T-cell (primary cell): ENCODE measurements at regions not wholly inside any gene's neighbourhood (a gene's known extent, or its start where the extent isn't known, plus 50 kb on each side); places are given as distances from the start of the nearest gene placed in this dataset.

ENCODE experiments used
- ATAC-seq, 4 experiments: fragments of 200-7000 bp in 3 of 4; fragments of 150-1000 bp in 1 of 4; cut with Tn5 transposase; replicated peaks in 1 of 4; 1 replicate in 3 of 4; 2 replicates in 1 of 4; pipeline ENCODE4 v1.10.0; 2021; ENCODE audit warnings: moderate library complexity in 3 of 4, mild to moderate bottlenecking in 2 of 4, moderate number of reproducible peaks in 1 of 4
- CTCF ChIA-PET, 2 donors: fragments of 300-600 bp; sonication (Branson Sonifier 250); formaldehyde crosslinking; loops; one replicate each; lab custom pipeline; 2022; ENCODE audit warnings: antibody characterized with exemption in 2 of 2; lab: Charles Lee
- POLR2A ChIA-PET, 2 donors: fragments of 300-600 bp; sonication (Branson Sonifier 250); formaldehyde crosslinking; loops; one replicate each; lab custom pipeline; 2022; ENCODE audit warnings: antibody characterized with exemption in 2 of 2; lab: Charles Lee
- DNase-seq, 35 experiments: peaks; one replicate each; pipeline versions ENCODE4 v3.0.0 to v3.0.0-alpha.2; 2013 to 2023
- H3K27ac ChIP-seq: one replicate; pipeline ENCODE4 v1.5.1; 2013; ENCODE audit warnings: low read length
- H3K27me3 ChIP-seq, 2 experiments: replicated peaks in 1 of 2; 1 replicate in 1 of 2; 2 replicates in 1 of 2; pipeline versions ENCODE4 v1.6.1 to v1.7.0; 2013; ENCODE audit warnings: low read length in 1 of 2, mixed read lengths in 1 of 2; ENCODE audit not compliant: control insufficient read depth in 2 of 2, insufficient read depth in 2 of 2; ENCODE audit errors: extremely low read depth in 1 of 2
- H3K36me3 ChIP-seq, 2 donors: 1 replicate in 1 of 2; 2 replicates in 1 of 2; pipeline versions ENCODE4 v1.6.1 to v1.7.0; 2013; ENCODE audit warnings: low read length in 1 of 2; ENCODE audit not compliant: control insufficient read depth in 2 of 2, insufficient read depth in 1 of 2; ENCODE audit errors: extremely low read depth in 1 of 2
- H3K4me1 ChIP-seq, 2 experiments: 1 replicate in 1 of 2; 2 replicates in 1 of 2; pipeline versions ENCODE4 v1.6.1 to v1.7.0; 2013; ENCODE audit warnings: low read length in 2 of 2, mixed read lengths in 1 of 2; ENCODE audit not compliant: insufficient read depth in 2 of 2, control insufficient read depth in 1 of 2; ENCODE audit errors: extremely low read depth in 1 of 2
- H3K4me3 ChIP-seq, 2 donors: 1 replicate in 1 of 2; 2 replicates in 1 of 2; pipeline versions ENCODE4 v1.5.1 to v1.7.0; 2013; ENCODE audit warnings: mild to moderate bottlenecking in 2 of 2, low read length in 1 of 2, moderate library complexity in 1 of 2; ENCODE audit not compliant: control insufficient read depth in 1 of 2; ENCODE audit errors: extremely low read depth in 1 of 2
- H3K9me3 ChIP-seq: 2 replicates; pipeline ENCODE4 v1.7.0; 2013
- H3K27ac Mint-ChIP-seq, 2 donors: one replicate each; pipeline ENCODE4 v1.8.0; 2020 to 2021; ENCODE audit warnings: mild to moderate bottlenecking in 2 of 2, mixed read lengths in 2 of 2
- H3K27me3 Mint-ChIP-seq, 2 donors: one replicate each; pipeline ENCODE4 v1.8.0; 2021 to 2022; ENCODE audit warnings: mixed read lengths in 2 of 2
- H3K36me3 Mint-ChIP-seq: one replicate; pipeline ENCODE4 v1.8.0; 2021; ENCODE audit warnings: mixed read lengths
- H3K4me1 Mint-ChIP-seq, 3 donors: one replicate each; pipeline ENCODE4 v1.8.0; 2020 to 2022; ENCODE audit warnings: mixed read lengths in 3 of 3, mild to moderate bottlenecking in 1 of 3
- H3K4me3 Mint-ChIP-seq, 3 donors: one replicate each; pipeline ENCODE4 v1.8.0; 2020 to 2022; ENCODE audit warnings: mild to moderate bottlenecking in 3 of 3, mixed read lengths in 3 of 3, moderate library complexity in 3 of 3
- H3K9me3 Mint-ChIP-seq, 3 donors: one replicate each; pipeline ENCODE4 v1.8.0; 2020 to 2022; ENCODE audit warnings: mixed read lengths in 3 of 3
- WGBS: methylation state at CpG from one replicate; pipeline ENCODE4 v1.1.5; 2013; ENCODE audit warnings: missing lambda C conversion rate; ENCODE audit not compliant: insufficient coverage; 5-methylcytosine and 5-hydroxymethylcytosine counted together

DNA sequence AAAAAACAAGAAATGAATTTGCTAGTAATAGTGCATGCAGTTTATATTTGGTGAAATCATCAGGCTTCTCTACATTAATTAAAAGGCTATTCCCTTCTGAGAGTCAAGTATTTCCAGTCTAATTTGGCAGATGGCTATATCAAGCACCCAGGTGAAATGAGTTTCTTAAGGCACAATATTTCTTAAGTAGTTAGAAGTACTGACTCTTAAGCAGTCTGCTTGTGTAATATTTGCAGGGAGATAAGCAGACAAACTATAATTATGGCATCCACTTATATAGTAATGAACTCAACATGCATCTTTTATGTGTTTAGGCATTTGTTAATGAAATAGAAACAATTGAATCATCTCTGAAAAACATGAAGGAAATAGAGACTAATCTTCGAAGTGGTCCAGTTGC, 189.2 kb downstream of the UTRN start:
- H3K4me3 Mint-ChIP-seq, result no peak overlapping the region
- ATAC-seq (no peak), DNase-seq (no peak)
- H3K27ac ChIP-seq, result no peak overlapping the region
- no peaks in the 10 kb centered on the region for H3K27me3 ChIP-seq
- CTCF ChIA-PET, result interaction anchor here in 1 of 2 donors (1.0 kb wide), 1 partner anchor 9 kb away, joined by 3 read pairs; no protein-coding TSS in a partner anchor
- H3K4me3 ChIP-seq, result no peak overlapping the region
- peak overlapping the region in 1 of 2 donors; percentile 44 for H3K27ac Mint-ChIP-seq
- WGBS, result no CpG with 5 or more reads among the region's 1 CpG
- H3K9me3 ChIP-seq, result no peaks in the 10 kb centered on the region
- peaks cover 4 to 72% of the 10 kb centered on the region in 2 donors for H3K36me3 ChIP-seq
- H3K36me3 Mint-ChIP-seq, result peaks cover 50% of the 10 kb centered on the region
- H3K4me1 Mint-ChIP-seq, result peaks cover under 1 to 9% (median 3%) of the 10 kb centered on the region in 3 donors
- peaks cover 0 to under 1% of the 10 kb centered on the region in 2 experiments for H3K4me1 ChIP-seq
- POLR2A ChIA-PET, result interaction anchor here in 1 of 2 donors (0.5 kb wide), 1 partner anchor 496 kb away, joined by 10 read pairs; no protein-coding TSS in a partner anchor
- H3K9me3 Mint-ChIP-seq, result no peaks in the 10 kb centered on the region
- H3K27me3 Mint-ChIP-seq, result no peaks in the 10 kb centered on the region

DNA sequence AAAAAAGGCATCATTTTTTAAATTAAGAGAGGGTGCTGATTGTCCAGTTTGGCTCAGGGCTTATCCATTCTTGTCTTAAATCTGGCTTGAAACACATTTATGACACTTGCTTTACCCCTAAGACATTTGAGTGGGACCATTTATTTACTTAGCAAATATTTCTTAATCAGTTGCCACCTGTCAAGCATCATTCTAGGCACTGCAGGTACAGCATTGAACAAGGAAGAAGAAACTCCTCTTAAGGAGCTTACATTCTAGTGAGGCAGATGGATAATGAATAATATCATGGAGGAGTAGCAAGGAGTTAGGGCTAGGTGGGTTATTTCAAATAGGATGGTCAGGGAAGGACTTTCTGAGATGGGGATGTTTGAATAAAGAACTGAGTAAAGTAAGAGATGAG, 189.8 kb downstream of the UTRN start:
- CTCF ChIA-PET, result no interaction called here
- H3K36me3 ChIP-seq, result peaks cover 4 to 78% of the 10 kb centered on the region in 2 donors
- Mint-ChIP-seq H3K36me3 (peaks cover 51% of the 10 kb centered on the region), H3K4me3 (no peak overlapping the region), H3K4me1 (peaks cover 0 to 8% (median 0%) of the 10 kb centered on the region in 3 donors), H3K27me3 (no peaks in the 10 kb centered on the region), H3K9me3 (no peaks in the 10 kb centered on the region), H3K27ac (peak overlapping the region; percentile 40 to 82)
- no peak overlapping the region for H3K27ac ChIP-seq
- H3K4me1 ChIP-seq, result no peaks in the 10 kb centered on the region
- no peak for DNase-seq
- POLR2A ChIA-PET, result no interaction called here
- no peak overlapping the region for H3K4me3 ChIP-seq
- H3K9me3 ChIP-seq, result no peaks in the 10 kb centered on the region
- no peak for ATAC-seq
- H3K27me3 ChIP-seq, result no peaks in the 10 kb centered on the region

DNA sequence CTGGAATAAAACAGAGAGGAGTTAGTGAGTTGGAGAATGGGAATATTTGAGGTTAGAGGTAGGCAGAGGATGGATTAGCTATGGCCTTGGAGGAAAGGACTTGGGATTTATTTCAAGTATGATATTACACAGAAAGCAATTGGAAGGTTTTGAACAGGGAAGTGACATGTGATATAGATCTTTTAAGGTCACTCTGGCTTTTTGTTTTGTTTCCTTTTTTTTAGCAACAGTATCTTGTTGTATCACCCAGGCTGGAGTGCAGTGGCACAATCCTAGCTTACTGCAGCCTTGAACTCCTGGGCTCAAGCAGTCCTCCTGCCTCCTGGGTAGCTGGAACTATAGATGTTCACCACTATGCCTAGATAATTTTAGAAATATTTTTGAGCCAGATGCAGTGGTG, 190.3 kb downstream of the UTRN start:
- H3K9me3 ChIP-seq, result no peaks in the 10 kb centered on the region
- no peak overlapping the region for H3K27ac ChIP-seq
- no peaks in the 10 kb centered on the region for H3K4me1 ChIP-seq
- no peak for DNase-seq
- no peaks in the 10 kb centered on the region for H3K9me3 Mint-ChIP-seq
- POLR2A ChIA-PET, result no interaction called here
- no peak for ATAC-seq
- H3K27me3 Mint-ChIP-seq, result no peaks in the 10 kb centered on the region
- peaks cover 56% of the 10 kb centered on the region for H3K36me3 Mint-ChIP-seq
- H3K27me3 ChIP-seq, result no peaks in the 10 kb centered on the region
- peaks cover 4 to 81% of the 10 kb centered on the region in 2 donors for H3K36me3 ChIP-seq
- H3K4me3 Mint-ChIP-seq, result no peak overlapping the region
- H3K4me1 Mint-ChIP-seq, result peaks cover 0 to 8% (median 0%) of the 10 kb centered on the region in 3 donors
- CTCF ChIA-PET, result no interaction called here
- peak overlapping the region; percentile 40 to 82 for H3K27ac Mint-ChIP-seq
- H3K4me3 ChIP-seq, result no peak overlapping the region

DNA sequence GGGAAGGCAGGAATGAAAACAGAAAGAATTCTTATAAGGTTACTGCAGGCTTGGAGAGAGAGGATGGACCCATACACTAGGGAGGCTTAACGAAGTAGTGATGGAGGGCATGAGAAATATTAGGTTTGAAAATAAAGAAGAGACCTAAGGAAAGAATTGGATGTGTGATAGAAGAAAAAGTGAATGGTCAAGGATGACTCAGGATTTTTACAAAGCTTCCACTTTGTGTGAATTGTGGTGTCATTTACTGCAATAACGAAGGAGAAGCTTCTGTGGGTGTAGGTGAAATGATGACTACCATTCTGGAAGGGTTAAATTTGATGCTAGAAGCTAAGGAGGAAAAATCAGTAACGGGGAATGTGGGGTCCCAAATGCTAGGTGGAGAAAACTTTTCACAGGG, 191.2 kb downstream of the UTRN start:
- Mint-ChIP-seq H3K36me3 (peaks cover 54% of the 10 kb centered on the region), H3K4me1 (peaks cover 0 to 8% (median 0%) of the 10 kb centered on the region in 3 donors), H3K9me3 (no peaks in the 10 kb centered on the region), H3K27me3 (no peaks in the 10 kb centered on the region), H3K27ac (peak overlapping the region; percentile 62 to 77), H3K4me3 (no peak overlapping the region)
- Histone ChIP-seq H3K9me3 (no peaks in the 10 kb centered on the region), H3K4me1 (no peaks in the 10 kb centered on the region), H3K27ac (no peak overlapping the region), H3K27me3 (no peaks in the 10 kb centered on the region), H3K36me3 (peaks cover 4 to 83% of the 10 kb centered on the region in 2 donors), H3K4me3 (no peak overlapping the region)
- no peak for DNase-seq
- CTCF ChIA-PET, result interaction anchor here in 1 of 2 donors (1.2 to 1.6 kb wide), 2 partner anchors 253 to 371 kb away, joined by 3 to 4 read pairs; no protein-coding TSS in a partner anchor
- POLR2A ChIA-PET, result no interaction called here
- no peak for ATAC-seq
- WGBS, result 86% methylated on average over 3 of the region's 3 CpGs

DNA sequence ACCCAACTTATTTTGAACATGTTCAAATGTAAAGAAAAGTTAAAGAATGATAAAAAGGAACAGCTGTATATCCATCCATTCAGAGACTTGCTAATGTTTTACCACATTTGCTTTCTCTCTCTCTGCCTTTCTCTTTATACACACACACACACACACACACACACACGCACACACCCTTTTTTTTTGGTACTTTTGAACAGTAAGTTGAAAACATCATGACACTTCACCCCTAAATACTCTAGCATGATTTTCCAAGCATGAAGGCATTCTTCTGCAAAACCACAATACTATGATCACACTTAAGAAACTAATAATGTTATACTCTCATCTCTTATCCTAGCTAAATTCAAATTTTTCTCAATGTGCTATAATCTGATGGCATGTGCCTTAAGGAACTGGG, 192.3 kb downstream of the UTRN start:
- Histone ChIP-seq H3K4me1 (no peaks in the 10 kb centered on the region), H3K27ac (no peak overlapping the region), H3K9me3 (no peaks in the 10 kb centered on the region), H3K36me3 (peaks cover 4 to 78% of the 10 kb centered on the region in 2 donors), H3K4me3 (no peak overlapping the region), H3K27me3 (no peaks in the 10 kb centered on the region)
- Mint-ChIP-seq H3K27me3 (no peaks in the 10 kb centered on the region), H3K27ac (peak overlapping the region; percentile 29 to 70), H3K4me1 (peaks cover 0 to 11% (median 4%) of the 10 kb centered on the region in 3 donors), H3K9me3 (no peaks in the 10 kb centered on the region), H3K4me3 (no peak overlapping the region), H3K36me3 (peaks cover 43% of the 10 kb centered on the region)
- POLR2A ChIA-PET, result no interaction called here
- DNase-seq, result no peak
- 50% methylated on average over 1 of the region's 1 CpG for WGBS
- CTCF ChIA-PET, result interaction anchor here in 1 of 2 donors (0.6 to 1.6 kb wide), 5 partner anchors 32 to 372 kb away, joined by 3 to 5 read pairs (median 4); no protein-coding TSS in a partner anchor
- no peak for ATAC-seq

DNA sequence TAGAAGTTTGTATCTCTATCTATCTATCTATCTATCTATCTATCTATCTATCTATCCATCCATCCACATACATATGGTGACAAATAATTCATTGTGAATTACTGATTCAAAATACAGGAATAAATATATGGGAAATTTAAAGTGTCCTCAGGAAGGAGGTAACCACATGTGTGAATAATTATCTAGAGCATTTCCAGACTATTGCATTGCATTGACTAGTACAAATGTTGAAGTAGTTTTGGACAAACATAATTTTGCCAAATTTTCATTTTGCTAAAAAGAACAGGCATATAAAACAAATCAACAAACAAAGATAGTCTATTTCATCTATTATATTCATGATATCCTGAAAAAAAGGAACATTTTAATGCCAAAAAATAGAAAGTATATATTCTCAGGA, 192.7 kb downstream of the UTRN start:
- Histone ChIP-seq H3K27me3 (no peaks in the 10 kb centered on the region), H3K9me3 (no peaks in the 10 kb centered on the region), H3K27ac (no peak overlapping the region), H3K36me3 (peaks cover 4 to 79% of the 10 kb centered on the region in 2 donors), H3K4me3 (no peak overlapping the region), H3K4me1 (no peaks in the 10 kb centered on the region)
- no peak overlapping the region for H3K4me3 Mint-ChIP-seq
- H3K36me3 Mint-ChIP-seq, result peaks cover 46% of the 10 kb centered on the region
- no peaks in the 10 kb centered on the region for H3K9me3 Mint-ChIP-seq
- no peaks in the 10 kb centered on the region for H3K27me3 Mint-ChIP-seq
- ChIA-PET POLR2A (no interaction called here), CTCF (interaction anchor here in 1 of 2 donors (0.6 to 1.0 kb wide), 4 partner anchors 32 to 373 kb away, joined by 3 to 5 read pairs (median 3); no protein-coding TSS in a partner anchor)
- no peak for ATAC-seq
- DNase-seq, result no peak
- peaks cover 0 to 13% (median 9%) of the 10 kb centered on the region in 3 donors for H3K4me1 Mint-ChIP-seq
- peak overlapping the region; percentile 29 to 70 for H3K27ac Mint-ChIP-seq
